DMS114 treated with DMSO at 0.1 percent for 48 hours (cell line): ENCODE measurements at regions not wholly inside any gene's neighbourhood (a gene's known extent, or its start where the extent isn't known, plus 50 kb on each side); places are given as distances from the start of the nearest gene placed in this dataset.
"Not testable (repeated sequence)": the region's sequence is repeated elsewhere in the genome, so short reads cannot be mapped to it uniquely, and the experiment has no call there.

Experiments
- DNase-seq: peaks from one replicate; lab custom pipeline; 2025; ENCODE audit not compliant: unreplicated experiment; lab: John Stamatoyannopoulos, UW

DNA sequence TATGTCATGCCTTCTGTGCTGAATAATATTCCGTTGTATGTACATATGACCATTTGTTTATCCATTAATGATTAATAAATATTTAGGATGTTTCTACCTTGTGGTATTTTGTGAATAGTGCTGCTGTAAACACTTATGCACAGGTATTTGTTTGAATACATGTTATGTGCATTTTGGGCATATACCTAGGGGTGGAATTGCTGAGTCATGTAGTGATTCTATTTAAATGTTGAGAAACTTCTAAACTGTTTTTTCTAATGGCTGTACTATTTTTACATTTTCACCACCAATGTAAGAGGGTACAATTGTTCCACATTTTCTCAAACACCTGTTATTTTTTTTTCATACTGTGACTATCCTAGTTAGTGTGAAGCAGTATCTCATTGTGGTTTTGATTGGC is 1318.6 kb downstream of the TECRL start:
- no peak for DNase-seq

DNA sequence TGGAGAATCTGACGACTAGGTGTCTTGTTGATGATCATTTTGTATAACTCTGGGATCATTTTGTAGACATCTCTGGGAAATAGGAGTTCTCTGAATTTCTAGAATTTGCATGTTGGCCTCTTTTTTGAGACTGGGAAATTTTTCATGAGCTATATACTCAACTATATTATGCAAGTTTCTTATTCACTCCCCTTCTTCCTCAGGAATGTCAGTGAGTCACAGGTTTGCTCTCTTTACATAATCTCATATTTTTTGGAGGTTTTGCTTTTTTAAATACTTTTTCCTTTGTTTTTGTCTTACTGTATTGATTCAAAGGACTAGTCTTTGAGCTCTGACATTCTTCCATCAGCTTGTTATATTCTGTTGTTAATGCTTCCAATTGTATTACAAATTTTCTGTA is 1324.2 kb downstream of the TECRL start:
- DNase-seq, result no peak

DNA sequence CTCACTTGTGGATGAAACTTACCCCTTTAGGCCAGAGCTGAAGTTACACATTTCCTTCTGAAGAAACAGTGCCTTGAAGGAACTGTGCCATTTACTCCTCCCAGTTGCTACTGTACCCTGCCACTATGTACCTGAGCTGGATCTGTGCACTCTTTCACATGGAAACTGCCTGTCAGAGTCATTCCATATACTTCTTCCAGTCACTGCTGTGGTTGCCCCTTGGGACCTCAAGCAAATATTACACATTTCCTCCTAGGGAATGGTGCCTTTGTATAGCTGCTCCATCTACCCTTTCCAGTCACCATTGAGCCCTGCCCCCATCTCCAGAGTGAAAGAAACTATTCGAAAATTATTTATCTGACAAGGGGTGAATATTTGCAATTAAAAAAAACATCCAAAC is 1328.3 kb downstream of the TECRL start:
- no peak for DNase-seq

DNA sequence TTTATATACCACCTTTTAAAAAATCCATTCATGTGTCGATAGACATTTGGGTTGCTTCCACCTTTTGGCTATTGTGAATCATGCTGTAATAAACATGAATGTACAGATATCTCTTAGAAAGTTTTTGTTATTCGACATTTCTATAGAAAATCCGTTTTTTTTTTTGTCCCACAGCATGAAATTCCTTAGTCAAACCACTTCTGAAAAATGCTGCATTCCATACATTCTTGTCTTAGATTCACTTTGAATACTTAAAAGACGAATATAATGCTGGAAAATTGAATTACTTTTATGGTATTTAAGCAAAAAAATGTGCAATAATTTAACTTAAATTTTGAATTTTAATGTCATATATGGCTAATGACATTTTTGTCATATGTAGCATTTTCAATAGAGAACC is 1345.5 kb downstream of the TECRL start:
- DNase-seq, result no peak

DNA sequence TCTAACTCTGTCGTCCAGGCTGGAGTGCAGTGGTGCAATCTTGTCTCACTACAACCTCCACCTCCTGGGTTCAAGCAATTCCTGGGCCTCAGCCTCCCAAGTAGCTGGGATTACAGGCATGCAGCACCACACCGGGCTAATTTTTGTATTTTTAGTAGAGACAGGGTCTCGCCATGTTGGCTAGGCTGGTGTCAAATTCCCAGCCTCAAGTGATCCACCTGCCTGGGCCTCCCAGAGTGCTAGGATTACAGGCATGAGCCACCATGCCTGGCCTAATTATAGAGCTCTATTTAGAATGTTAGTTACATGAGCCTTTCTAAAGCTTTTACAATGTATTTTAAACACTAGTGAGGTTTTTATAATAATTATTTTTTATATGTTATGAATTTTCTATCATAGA is 1346.4 kb downstream of the TECRL start:
- not testable (repeated sequence) for DNase-seq

DNA sequence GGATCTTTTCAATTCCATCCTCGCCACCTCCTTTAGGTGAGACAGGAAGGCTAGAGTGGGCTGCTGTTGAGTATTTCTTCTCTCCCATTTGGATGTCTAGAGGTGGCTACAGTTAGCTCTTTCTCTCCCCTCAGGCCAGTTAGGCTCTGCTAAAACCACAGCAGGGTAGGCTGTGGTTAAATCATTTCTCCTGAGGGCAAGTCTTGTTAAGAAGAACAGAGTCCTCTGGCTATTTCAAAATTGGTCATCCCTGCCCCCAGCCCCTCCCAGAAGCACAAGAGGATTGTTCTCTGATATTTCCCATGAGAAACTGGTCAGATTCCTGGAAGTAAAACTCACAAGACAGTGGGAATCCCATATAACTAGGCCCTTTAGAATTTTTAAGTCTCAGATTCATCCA is 1359.5 kb downstream of the TECRL start:
- DNase-seq, result no peak

DNA sequence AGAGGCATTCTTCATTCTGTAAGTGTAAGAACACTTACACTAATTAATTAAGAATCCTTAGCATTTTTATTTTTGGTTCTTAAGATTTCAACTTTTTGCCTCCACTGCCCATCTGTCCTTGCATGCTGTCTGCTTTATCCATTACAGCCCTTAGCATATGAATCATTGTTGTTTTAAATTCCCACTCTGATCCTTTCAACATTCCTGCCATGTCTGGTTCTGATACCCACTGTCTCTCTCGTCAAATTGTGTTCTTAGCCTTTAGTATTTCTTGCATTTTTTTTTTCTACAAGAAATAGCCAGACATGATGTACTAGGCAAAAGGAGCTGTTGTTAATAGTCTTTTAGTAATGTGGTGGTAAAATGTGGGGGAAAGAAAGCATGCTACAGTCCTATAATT is 1360.0 kb downstream of the TECRL start:
- no peak for DNase-seq

DNA sequence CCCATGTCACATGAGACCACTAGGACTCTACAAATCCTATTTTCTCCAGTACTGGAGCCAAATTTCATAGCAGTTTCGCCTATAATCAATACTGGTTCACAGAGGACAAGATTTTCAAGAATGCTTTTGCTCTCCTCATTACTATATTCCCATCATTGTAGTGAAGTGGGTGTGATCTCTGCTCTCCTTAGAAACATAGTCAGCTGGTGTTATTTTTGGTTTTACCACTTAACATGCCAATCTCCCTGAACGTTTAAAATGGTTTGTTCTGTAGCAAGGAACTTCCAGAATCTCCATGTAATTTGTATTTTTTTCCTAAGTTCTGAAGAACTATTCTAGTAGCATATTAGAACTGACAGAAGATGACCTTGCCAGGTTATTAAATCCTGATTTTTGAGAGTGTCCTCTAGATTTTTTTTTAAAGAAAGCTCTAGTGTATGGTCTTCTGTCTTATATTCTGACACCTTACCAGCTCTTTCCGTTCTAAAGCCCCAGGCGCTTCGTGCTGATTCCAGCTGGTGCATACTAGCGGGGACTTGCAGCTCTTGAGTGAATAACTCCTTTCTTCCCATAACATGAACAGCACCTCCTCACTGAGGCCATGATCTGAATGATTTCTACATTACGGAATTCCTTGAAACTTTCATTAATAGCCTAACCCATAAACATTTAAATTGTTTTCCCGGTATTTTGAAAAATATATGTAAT is 1372.9 kb downstream of the TECRL start:
- DNase-seq, result no peak

DNA sequence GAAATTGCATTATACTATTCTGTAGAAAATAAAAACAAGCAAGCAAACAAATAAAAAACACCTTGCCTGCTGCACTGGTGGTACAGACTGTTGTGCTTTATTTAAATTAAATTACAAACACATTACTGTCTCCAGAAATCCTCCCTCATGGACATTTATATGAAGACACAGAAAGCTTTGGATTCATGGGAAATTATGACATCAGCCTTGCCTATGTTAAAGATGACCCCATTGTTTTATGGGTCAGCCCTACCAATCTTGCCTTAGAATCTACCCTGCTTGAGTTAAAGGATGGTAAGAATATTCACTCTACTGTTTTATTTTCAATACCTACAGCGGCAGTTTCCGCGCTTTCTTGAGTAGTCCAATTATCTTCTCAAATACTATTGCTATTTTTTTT is 1379.9 kb downstream of the TECRL start:
- DNase-seq, result no peak

DNA sequence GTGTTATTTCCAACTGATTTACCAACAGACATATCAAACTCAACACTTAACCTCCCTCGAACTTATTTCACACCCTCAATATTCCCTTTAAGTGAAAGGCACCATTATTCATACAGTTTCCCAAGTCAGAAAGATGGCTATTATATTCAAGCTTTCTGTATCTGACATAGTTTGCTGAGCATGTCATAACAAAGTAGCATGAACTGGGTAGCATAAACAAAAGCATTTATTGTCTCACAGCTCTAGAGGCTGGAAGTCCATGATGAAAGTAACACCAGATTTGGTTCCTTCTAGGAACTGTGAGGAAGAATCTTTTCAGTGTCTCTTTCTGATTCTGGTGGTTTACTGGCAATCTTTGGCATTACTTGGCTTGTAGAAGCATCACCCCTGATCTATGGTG is 1388.6 kb downstream of the TECRL start:
- no peak for DNase-seq

DNA sequence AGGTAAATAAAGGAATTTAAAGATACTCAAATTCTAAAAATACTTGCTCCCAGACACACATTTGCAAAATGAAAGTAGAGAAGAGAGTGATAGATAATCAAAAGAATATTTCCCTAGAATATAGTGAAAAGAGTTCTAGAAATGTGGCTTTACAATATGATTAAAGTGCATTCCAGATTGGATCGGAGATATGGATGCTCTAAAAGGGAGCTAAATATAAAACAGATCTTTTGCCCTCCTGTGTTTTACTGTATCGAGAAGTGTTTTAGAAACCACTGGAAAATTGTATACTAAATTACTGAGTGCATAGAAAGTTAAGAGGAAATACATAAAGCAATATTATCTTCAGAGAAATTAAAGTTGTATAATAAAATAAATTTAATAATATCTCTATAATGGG is 1392.0 kb downstream of the TECRL start:
- no peak for DNase-seq

DNA sequence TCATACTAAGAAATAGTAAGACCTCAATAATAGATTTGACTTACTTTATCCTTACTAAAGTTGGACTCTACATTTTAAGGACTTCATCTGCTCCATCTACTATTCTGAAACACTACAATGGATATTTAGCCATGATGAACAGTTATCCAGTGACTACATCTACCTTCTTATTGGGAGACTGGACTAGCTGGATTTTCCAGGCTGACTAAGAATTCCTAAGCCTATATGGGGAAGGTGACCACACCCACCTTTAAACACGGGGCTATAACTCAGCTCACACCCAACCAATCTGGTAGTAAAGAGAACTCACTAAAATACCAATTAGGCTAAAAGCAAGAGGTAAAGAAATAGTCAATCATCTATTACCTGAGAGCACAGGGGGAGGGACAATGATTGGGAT is 1438.4 kb downstream of the TECRL start:
- no peak for DNase-seq

DNA sequence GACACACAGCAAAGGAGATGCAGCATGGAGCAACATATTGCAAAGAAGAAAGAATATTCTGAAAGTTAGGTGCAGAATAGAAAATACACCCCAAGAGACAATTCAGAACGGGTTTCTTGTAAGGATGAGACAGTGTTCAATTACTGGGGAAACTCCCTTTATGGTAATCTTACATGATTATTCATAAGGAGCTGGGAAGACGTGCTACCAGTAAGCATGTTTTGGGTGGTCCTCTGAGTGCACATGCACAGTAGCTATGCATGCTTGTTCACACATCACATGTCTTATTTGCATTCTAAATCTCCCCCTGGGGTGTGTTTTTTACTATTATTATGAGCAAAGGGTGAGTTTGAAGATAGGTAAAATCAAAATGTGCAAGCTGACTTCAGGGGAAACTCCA is 1448.8 kb downstream of the TECRL start:
- DNase-seq, result no peak

DNA sequence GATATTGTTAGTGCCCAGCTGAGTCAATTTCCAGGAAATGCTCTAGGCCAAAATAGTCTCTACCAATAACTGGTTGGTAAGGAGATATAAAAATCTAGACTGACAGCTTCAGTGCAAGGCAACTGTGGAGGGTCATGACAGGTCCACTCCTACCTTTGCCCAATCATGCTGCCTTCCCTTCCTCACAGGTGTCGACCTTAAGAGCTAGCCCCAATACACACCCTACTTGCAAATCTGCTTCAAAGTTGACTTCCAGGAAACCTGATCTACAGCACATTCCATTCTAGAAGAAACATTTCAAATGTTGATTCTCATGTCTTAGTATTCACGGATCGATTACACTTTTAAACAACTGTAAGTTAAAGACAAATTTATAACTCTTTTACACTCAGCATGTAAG is 1455.5 kb downstream of the TECRL start:
- DNase-seq, result no peak

DNA sequence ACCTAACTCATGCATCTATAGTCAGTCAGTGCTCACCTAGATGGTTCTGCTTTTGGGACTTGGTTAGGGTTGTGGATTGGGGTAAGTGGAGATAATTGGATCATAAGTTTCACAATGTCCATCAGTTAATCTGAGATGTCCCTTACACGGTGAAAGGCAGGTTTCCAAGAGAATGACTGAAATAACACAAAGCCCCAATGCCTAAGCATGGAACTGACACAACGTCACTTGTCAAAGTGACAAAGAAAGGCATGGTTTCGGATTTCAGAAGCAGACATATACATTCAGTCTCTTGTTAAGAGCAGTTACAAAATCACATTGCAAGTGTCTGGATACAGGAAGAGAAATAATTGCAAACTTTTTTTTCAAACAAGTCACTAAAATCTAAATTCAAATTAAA is 1456.9 kb downstream of the TECRL start:
- no peak for DNase-seq

DNA sequence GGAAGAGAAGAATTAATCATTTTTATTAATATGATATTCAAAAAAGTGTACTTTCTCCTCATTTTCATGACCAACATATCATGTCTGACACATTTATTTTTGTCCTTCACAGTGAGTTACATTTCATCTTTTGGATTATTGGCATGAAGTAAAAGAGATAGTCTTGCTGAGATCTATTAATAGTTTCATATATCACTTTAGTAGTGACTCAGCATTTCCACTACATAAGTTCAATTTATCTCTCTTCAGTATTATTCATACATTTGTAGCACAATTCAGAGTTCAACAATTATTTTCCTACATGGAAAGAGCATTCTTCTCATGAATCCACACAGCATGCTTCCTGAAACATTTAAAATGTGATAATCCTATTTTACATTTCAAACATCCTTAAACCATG is 1461.1 kb downstream of the TECRL start:
- no peak for DNase-seq

DNA sequence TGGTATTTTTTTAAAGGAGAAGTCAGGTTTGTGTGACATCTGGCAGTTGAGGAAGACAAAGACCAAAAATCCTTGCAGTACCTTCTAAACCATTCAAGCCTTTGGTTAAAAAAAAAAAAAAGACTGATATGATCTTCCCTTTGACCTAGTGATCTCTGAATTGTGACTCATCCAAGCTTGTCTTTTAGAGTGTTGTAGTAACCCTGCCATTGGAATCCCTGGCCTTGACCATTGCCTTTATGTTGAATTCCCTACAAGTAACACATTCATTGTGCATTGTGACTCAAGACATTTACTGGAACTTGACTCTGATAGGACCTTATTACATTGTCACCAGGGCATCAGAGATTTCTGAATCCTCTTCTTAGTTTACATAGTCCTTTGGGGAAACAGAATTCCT is 1469.0 kb downstream of the TECRL start:
- no peak for DNase-seq

DNA sequence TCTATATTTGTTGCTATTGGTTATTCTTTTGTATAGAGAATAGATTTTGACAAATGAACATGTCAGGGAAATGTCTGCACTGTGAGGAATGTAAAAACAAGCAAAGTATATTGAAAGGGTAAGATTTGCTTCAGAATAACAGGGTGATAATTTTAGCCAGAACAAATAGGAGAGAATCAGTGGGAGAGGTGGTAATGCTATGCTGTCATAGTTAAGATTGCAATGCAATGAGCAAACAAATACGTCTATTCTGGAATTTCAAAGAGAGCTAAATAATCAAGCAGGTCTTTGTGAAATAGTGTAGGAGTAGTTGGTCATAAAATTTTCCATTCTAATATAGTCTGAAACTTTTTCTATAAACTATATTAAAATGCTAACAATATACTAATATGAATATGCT is 1478.4 kb downstream of the TECRL start:
- DNase-seq, result no peak

DNA sequence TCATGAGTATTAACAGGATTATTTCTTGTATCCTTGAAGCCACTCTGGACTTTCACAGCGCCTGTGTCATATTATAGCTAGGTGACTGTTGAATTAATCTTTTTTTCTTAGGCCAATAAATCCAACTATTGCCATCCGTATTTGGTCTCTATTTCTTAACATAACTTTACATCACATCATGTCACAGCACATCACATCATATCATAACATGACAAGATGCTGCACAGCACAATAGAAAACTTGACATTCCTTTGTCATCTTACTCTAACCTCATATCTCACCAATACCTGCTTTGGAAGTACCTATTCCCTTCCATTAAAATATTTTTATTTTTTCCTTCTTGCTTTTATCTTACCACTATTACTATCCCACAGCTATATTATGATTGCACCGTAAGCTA is 1480.8 kb downstream of the TECRL start:
- no peak for DNase-seq

DNA sequence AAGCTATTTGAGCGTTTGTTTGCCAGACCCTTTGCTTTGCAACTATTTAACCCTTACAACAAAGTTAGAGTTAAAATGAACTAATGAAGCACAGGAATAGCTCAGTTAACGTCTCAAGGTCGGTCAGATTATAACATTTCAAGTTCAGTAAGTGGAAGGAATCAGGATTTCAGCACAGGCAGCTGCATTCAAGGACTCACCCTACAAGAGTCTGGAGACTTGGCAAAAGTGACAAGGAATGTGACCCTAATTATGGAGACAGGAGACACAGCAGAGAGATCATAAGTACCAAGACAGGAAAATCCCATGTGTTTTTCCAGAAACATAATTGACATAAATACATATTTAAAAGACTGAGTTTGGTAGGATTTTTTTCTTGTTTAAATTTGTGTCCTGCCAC is 1481.7 kb downstream of the TECRL start:
- no peak for DNase-seq

DNA sequence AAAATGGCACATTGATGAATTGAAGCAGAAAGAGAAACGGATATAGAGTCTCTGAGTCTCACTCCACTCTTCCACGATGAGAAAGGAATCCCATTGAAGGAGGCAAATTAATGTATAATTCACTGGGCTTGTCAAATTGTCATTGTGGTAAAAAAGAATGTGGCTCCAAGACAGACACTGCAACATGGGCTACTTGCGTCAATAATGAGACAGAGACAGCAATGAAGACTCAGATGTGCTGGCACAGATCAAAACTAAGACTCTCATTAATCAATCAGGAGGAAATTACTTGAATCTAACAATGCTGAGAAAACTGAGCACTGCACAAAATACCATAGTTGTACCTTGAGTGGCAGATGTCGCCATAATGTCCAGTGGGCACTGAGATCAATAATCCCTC is 1485.5 kb downstream of the TECRL start:
- DNase-seq, result no peak

DNA sequence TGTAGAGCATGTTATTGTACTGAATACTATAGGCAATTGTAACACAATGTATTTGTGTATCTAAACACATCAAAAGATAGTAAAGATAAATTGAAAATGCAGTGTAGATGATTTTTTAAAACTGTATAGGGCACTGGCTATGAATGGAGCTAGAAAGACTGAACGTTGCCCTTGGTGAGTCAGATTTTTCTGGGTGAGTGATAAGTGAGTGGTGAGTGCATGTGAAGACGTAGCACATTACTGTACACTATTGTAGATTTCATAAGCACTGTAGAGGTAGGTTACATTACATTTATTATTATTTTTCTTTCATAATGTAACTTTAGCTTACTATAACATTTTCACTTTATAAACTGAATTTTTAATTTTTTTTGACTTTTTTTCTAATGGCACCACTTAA is 1491.6 kb downstream of the TECRL start:
- DNase-seq, result no peak

DNA sequence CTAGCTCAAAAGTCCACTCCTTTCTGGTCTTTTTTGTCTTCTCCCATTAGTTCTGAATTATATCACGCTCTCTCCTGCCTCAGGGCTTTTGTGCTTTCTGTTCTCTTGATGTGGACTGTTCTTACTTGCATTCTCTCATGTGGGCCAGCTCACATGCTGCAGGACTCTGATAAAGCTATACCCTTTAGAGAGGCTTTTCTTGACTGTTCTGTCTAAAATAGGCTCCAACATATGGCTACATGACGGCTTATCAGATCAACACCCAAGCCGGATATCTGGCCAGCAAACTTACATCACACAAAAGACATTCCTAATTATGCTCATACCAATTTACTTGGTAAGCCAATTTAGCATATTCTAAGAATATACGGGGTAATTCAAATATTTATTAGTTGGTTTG is 1494.5 kb downstream of the TECRL start:
- no peak for DNase-seq

DNA sequence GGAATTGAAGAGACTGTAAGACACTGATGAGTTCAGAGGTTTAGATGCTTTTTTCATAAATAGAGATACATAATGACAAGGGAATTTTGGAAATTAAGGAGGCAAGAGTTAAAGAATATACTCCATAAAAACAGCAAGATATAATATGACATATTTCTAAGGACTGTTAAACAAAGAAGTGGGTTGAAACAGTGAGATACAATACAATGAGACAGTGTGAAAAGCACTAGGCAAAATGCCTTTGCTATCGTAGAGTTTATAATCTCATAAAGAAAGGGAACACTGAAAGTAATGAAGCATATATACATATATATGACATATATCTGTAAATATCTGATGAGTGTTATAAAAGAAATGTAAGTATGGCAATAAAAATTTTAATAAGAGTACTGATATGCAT is 1496.2 kb downstream of the TECRL start:
- no peak for DNase-seq
